GM12878 (cell line): ENCODE measurements at regions not wholly inside any gene's neighbourhood (a gene's known extent, or its start where the extent isn't known, plus 50 kb on each side); places are given as distances from the start of the nearest gene placed in this dataset.

Source experiments
- ATAC-seq: fragments of 200-7000 bp; cut with Tn5 transposase; 3 replicates; pipeline ENCODE4 v1.9.1; 2020; ENCODE audit warnings: mild to moderate bottlenecking, moderate library complexity
- BruUV-seq: library from RNA; stranded (reverse); fragments of 400-500 nt; replicated peaks from 2 replicates; lab custom pipeline; 2021; lab: Mats Ljungman, UMichigan
- CTCF ChIA-PET: fragments of 300-600 bp; sonication (Branson Sonifier 250); formaldehyde crosslinking; extraction: SDS; loops from one replicate; lab custom pipeline; 2021; ENCODE audit warnings: inconsistent platforms; lab: Yijun Ruan, JAX
- POLR2A ChIA-PET: fragments of 350-600 bp; formaldehyde crosslinking; extraction: SDS; loops from one replicate; lab custom pipeline; 2021; ENCODE audit warnings: inconsistent platforms; lab: Charles Lee
- RAD21 ChIA-PET: fragments of 300-600 bp; sonication (Branson Sonifier 250); formaldehyde crosslinking; loops from one replicate; lab custom pipeline; 2023; ENCODE audit warnings: antibody characterized with exemption; ENCODE audit not compliant: unreplicated experiment; lab: Charles Lee
- SMC1A ChIA-PET: fragments of 300-600 bp; sonication (Branson Sonifier 250); formaldehyde crosslinking; loops from one replicate; lab custom pipeline; 2023; ENCODE audit not compliant: unreplicated experiment, uncharacterized antibody; lab: Charles Lee
- DNase-seq: peaks from one replicate; pipeline ENCODE4 v3.0.0-alpha.2; 2011; ENCODE audit warnings: low read depth, low spot score
- FAIRE-seq: peaks from 3 replicates; lab custom pipeline; 2011; peaks lifted over from hg19 to GRCh38; lab: Jason Lieb, UNC
- H2AFZ ChIP-seq: 2 replicates; pipeline ENCODE4 v1.6.0; 2011; ENCODE audit warnings: low read depth, low read length, control low read depth; ENCODE audit not compliant: control insufficient read depth
- H3K27ac ChIP-seq: 2 replicates; pipeline ENCODE4 v1.5.1; 2011; ENCODE audit warnings: control low read depth; ENCODE audit not compliant: control insufficient read depth, insufficient read depth
- H3K27me3 ChIP-seq, 2 experiments: replicated peaks in 1 of 2; 2 replicates each; pipeline versions ENCODE4 v1.6.0 to v1.6.1; 2011; ENCODE audit warnings: low read length in 1 of 2; ENCODE audit not compliant: control insufficient read depth in 2 of 2, insufficient read depth in 2 of 2
- H3K36me3 ChIP-seq, 2 experiments: 2 replicates each; pipeline ENCODE4 v1.5.1; 2011; ENCODE audit warnings: low read length in 1 of 2; ENCODE audit not compliant: control insufficient read depth in 2 of 2, insufficient read depth in 2 of 2
- H3K4me1 ChIP-seq: 2 replicates; pipeline ENCODE4 v1.6.1; 2011; ENCODE audit warnings: mild to moderate bottlenecking, low read length, moderate library complexity, mixed read lengths; ENCODE audit not compliant: control insufficient read depth, insufficient read depth
- H3K4me2 ChIP-seq: 2 replicates; pipeline ENCODE4 v1.6.0; 2011; ENCODE audit warnings: control low read depth; ENCODE audit not compliant: control insufficient read depth, insufficient read depth
- H3K4me3 ChIP-seq: fragments of 200-600 bp; sonication (generic); 2 replicates; pipeline ENCODE4 v1.5.1; 2016
- H3K79me2 ChIP-seq: 2 replicates; pipeline ENCODE4 v1.6.0; 2011; ENCODE audit warnings: low read length; ENCODE audit not compliant: control insufficient read depth, insufficient read depth
- H3K9ac ChIP-seq: 2 replicates; pipeline ENCODE4 v1.8.0; 2011; ENCODE audit warnings: low read length, control low read depth, mixed read lengths; ENCODE audit not compliant: control insufficient read depth, insufficient read depth
- H3K9me3 ChIP-seq: replicated peaks from 3 replicates; pipeline ENCODE4 v1.5.1; 2011; ENCODE audit warnings: mild to moderate bottlenecking, low read length; ENCODE audit not compliant: control insufficient read depth, insufficient read depth
- H4K20me1 ChIP-seq: 2 replicates; pipeline ENCODE4 v1.6.0; 2011; ENCODE audit not compliant: control insufficient read depth, insufficient read depth
- WGBS: methylation state at CpG from one replicate; pipeline ENCODE4 v1.1.6; 2016; ENCODE audit warnings: low lambda C conversion rate; ENCODE audit not compliant: insufficient replicate concordance, insufficient coverage; ENCODE audit errors: missing lambda C conversion rate; 5-methylcytosine and 5-hydroxymethylcytosine counted together
- in situ Hi-C: fragments of 300-500 bp; cut with MboI; formaldehyde crosslinking; loops from 9 replicates; pipeline ENCODE4 v1.14.3; 2018; ENCODE audit warnings: mixed read lengths
- intact Hi-C: fragments of 100-400 bp; cut with micrococcal nuclease; formaldehyde crosslinking; loops from one replicate; pipeline ENCODE4 v1.14.2; 2022; ENCODE audit not compliant: unreplicated experiment
- TF ChIP-seq, protein P1 (sequence below): IDR thresholded peaks from 2 replicates; pipeline ENCODE4 v1.6.1; 2011; ENCODE audit warnings: low read depth, low read length, improper control_type of control experiment, borderline replicate concordance
- TF ChIP-seq, protein P2 (sequence below), 3 experiments: IDR thresholded peaks in 2 of 3; conservative IDR thresholded peaks in 1 of 3; 2 replicates each; pipeline ENCODE4 v1.5.1; 2011; ENCODE audit warnings: low read depth in 3 of 3, low read length in 3 of 3, mild to moderate bottlenecking in 3 of 3, control low read depth in 2 of 3, moderate library complexity in 2 of 3, inconsistent platforms in 1 of 3, mixed read lengths in 1 of 3; ENCODE audit not compliant: control insufficient read depth in 2 of 3, insufficient read depth in 1 of 3; ENCODE audit errors: extremely low read depth in 1 of 3

DNA sequence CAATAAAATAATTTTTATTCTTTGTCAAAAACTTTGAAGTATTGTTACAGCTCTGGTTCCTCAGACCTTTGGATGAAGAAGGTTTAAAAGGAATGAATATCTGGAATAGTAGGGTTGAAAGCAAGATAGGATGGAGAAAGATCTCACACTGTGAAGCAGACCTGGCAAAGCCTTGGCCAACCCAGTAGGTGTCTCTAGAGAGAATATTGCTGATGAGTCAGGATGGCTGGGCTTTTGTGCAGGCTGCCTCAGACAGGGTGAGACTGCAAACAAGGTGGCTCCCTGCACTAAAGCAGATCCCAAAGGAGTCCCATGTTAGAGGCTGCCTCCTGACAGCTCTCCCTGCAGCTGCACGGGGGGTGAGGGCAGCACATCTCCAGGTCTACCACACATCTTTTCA is 226.0 kb upstream of the ITGA4 start:
- H3K4me2 ChIP-seq: no peak overlapping the region
- H3K79me2 ChIP-seq: no peaks in the 10 kb centered on the region
- in situ Hi-C loops: no loop called here
- H3K36me3 ChIP-seq: no peaks in the 10 kb centered on the region
- RAD21 ChIA-PET: no interaction called here
- no peak for DNase-seq
- H3K9ac ChIP-seq: no peak overlapping the region
- H3K27me3 ChIP-seq: no peaks in the 10 kb centered on the region; a peak in 1 of 4 replicates
- H3K9me3 ChIP-seq: no peaks in the 10 kb centered on the region
- POLR2A ChIA-PET: no interaction called here
- peaks cover 11% of the 10 kb centered on the region for H3K4me1 ChIP-seq
- peak; percentile 35 for ATAC-seq
- BruUV-seq: no TSS peak
- H3K4me3 ChIP-seq: no peak overlapping the region
- intact Hi-C loops: no loop called here
- H3K27ac ChIP-seq: no peak overlapping the region
- WGBS: 92% methylated on average over 1 of the region's 1 CpG
- FAIRE-seq: no peak
- TF ChIP-seq, protein P1, sequence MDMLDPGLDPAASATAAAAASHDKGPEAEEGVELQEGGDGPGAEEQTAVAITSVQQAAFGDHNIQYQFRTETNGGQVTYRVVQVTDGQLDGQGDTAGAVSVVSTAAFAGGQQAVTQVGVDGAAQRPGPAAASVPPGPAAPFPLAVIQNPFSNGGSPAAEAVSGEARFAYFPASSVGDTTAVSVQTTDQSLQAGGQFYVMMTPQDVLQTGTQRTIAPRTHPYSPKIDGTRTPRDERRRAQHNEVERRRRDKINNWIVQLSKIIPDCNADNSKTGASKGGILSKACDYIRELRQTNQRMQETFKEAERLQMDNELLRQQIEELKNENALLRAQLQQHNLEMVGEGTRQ: no peak
- TF ChIP-seq, protein P2, sequence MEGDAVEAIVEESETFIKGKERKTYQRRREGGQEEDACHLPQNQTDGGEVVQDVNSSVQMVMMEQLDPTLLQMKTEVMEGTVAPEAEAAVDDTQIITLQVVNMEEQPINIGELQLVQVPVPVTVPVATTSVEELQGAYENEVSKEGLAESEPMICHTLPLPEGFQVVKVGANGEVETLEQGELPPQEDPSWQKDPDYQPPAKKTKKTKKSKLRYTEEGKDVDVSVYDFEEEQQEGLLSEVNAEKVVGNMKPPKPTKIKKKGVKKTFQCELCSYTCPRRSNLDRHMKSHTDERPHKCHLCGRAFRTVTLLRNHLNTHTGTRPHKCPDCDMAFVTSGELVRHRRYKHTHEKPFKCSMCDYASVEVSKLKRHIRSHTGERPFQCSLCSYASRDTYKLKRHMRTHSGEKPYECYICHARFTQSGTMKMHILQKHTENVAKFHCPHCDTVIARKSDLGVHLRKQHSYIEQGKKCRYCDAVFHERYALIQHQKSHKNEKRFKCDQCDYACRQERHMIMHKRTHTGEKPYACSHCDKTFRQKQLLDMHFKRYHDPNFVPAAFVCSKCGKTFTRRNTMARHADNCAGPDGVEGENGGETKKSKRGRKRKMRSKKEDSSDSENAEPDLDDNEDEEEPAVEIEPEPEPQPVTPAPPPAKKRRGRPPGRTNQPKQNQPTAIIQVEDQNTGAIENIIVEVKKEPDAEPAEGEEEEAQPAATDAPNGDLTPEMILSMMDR (IDR thresholded peaks at IDR 0.05 in 2 of 3, conservative IDR thresholded peaks at IDR 0.05 in 1 of 3; ENCODE audit: control insufficient read depth in 2 of 3, extremely low read depth in 1 of 3, insufficient read depth in 1 of 3, low read depth in 3 of 3, low read length in 3 of 3): peak in 2 of 3 experiments; percentile 5 to 9; a peak in 1 of 6 replicates
- TF ChIP-seq, all 136 proteins: peak for 1
- CTCF ChIA-PET: no interaction called here
- H2AFZ ChIP-seq: no peak overlapping the region
- SMC1A ChIA-PET: no interaction called here
- no peaks in the 10 kb centered on the region for H4K20me1 ChIP-seq
